GM12878 (cell line): ENCODE measurements at regions not wholly inside any gene's neighbourhood (a gene's known extent, or its start where the extent isn't known, plus 50 kb on each side); places are given as distances from the start of the nearest gene placed in this dataset.
"Not testable (repeated sequence)": the region's sequence is repeated elsewhere in the genome, so short reads cannot be mapped to it uniquely, and the experiment has no call there.

ENCODE experiments used
- ATAC-seq: fragments of 200-7000 bp; cut with Tn5 transposase; 3 replicates; pipeline ENCODE4 v1.9.1; 2020; ENCODE audit warnings: mild to moderate bottlenecking, moderate library complexity
- BruUV-seq: library from RNA; stranded (reverse); fragments of 400-500 nt; replicated peaks from 2 replicates; lab custom pipeline; 2021; lab: Mats Ljungman, UMichigan
- CTCF ChIA-PET: fragments of 300-600 bp; sonication (Branson Sonifier 250); formaldehyde crosslinking; extraction: SDS; loops from one replicate; lab custom pipeline; 2021; ENCODE audit warnings: inconsistent platforms; lab: Yijun Ruan, JAX
- POLR2A ChIA-PET: fragments of 350-600 bp; formaldehyde crosslinking; extraction: SDS; loops from one replicate; lab custom pipeline; 2021; ENCODE audit warnings: inconsistent platforms; lab: Charles Lee
- RAD21 ChIA-PET: fragments of 300-600 bp; sonication (Branson Sonifier 250); formaldehyde crosslinking; loops from one replicate; lab custom pipeline; 2023; ENCODE audit warnings: antibody characterized with exemption; ENCODE audit not compliant: unreplicated experiment; lab: Charles Lee
- SMC1A ChIA-PET: fragments of 300-600 bp; sonication (Branson Sonifier 250); formaldehyde crosslinking; loops from one replicate; lab custom pipeline; 2023; ENCODE audit not compliant: unreplicated experiment, uncharacterized antibody; lab: Charles Lee
- DNase-seq: peaks from one replicate; pipeline ENCODE4 v3.0.0-alpha.2; 2011; ENCODE audit warnings: low read depth, low spot score
- FAIRE-seq: peaks from 3 replicates; lab custom pipeline; 2011; peaks lifted over from hg19 to GRCh38; lab: Jason Lieb, UNC
- H2AFZ ChIP-seq: 2 replicates; pipeline ENCODE4 v1.6.0; 2011; ENCODE audit warnings: low read depth, low read length, control low read depth; ENCODE audit not compliant: control insufficient read depth
- H3K27ac ChIP-seq: 2 replicates; pipeline ENCODE4 v1.5.1; 2011; ENCODE audit warnings: control low read depth; ENCODE audit not compliant: control insufficient read depth, insufficient read depth
- H3K27me3 ChIP-seq, 2 experiments: replicated peaks in 1 of 2; 2 replicates each; pipeline versions ENCODE4 v1.6.0 to v1.6.1; 2011; ENCODE audit warnings: low read length in 1 of 2; ENCODE audit not compliant: control insufficient read depth in 2 of 2, insufficient read depth in 2 of 2
- H3K36me3 ChIP-seq, 2 experiments: 2 replicates each; pipeline ENCODE4 v1.5.1; 2011; ENCODE audit warnings: low read length in 1 of 2; ENCODE audit not compliant: control insufficient read depth in 2 of 2, insufficient read depth in 2 of 2
- H3K4me1 ChIP-seq: 2 replicates; pipeline ENCODE4 v1.6.1; 2011; ENCODE audit warnings: mild to moderate bottlenecking, low read length, moderate library complexity, mixed read lengths; ENCODE audit not compliant: control insufficient read depth, insufficient read depth
- H3K4me2 ChIP-seq: 2 replicates; pipeline ENCODE4 v1.6.0; 2011; ENCODE audit warnings: control low read depth; ENCODE audit not compliant: control insufficient read depth, insufficient read depth
- H3K4me3 ChIP-seq: fragments of 200-600 bp; sonication (generic); 2 replicates; pipeline ENCODE4 v1.5.1; 2016
- H3K79me2 ChIP-seq: 2 replicates; pipeline ENCODE4 v1.6.0; 2011; ENCODE audit warnings: low read length; ENCODE audit not compliant: control insufficient read depth, insufficient read depth
- H3K9ac ChIP-seq: 2 replicates; pipeline ENCODE4 v1.8.0; 2011; ENCODE audit warnings: low read length, control low read depth, mixed read lengths; ENCODE audit not compliant: control insufficient read depth, insufficient read depth
- H3K9me3 ChIP-seq: replicated peaks from 3 replicates; pipeline ENCODE4 v1.5.1; 2011; ENCODE audit warnings: mild to moderate bottlenecking, low read length; ENCODE audit not compliant: control insufficient read depth, insufficient read depth
- H4K20me1 ChIP-seq: 2 replicates; pipeline ENCODE4 v1.6.0; 2011; ENCODE audit not compliant: control insufficient read depth, insufficient read depth
- BMI1 ChIP-seq: fragments of 450-650 bp; IDR thresholded peaks from 2 replicates; pipeline ENCODE4 v1.6.1; 2016; ENCODE audit warnings: mild to moderate bottlenecking, moderate library complexity, borderline replicate concordance
- GABPA ChIP-seq: IDR thresholded peaks from 2 replicates; pipeline ENCODE4 v1.6.1; 2014; ENCODE audit warnings: antibody characterized with exemption, low read depth, mild to moderate bottlenecking, inconsistent platforms
- KAT2A ChIP-seq: conservative IDR thresholded peaks from 2 replicates; pipeline ENCODE4 v1.6.1; 2011; ENCODE audit warnings: low read depth, low read length; ENCODE audit not compliant: control insufficient read depth
- KLF5 ChIP-seq: fragments of 450-650 bp; IDR thresholded peaks from 2 replicates; pipeline ENCODE4 v1.6.1; 2014; ENCODE audit warnings: mild to moderate bottlenecking; ENCODE audit not compliant: partially characterized antibody
- MYC ChIP-seq: IDR thresholded peaks from 2 replicates; pipeline ENCODE4 v1.6.1; 2011; ENCODE audit warnings: mild to moderate bottlenecking, low read length, moderate library complexity, inconsistent platforms; ENCODE audit not compliant: insufficient read depth, insufficient replicate concordance, insufficient read length, severe bottlenecking
- SREBF2 ChIP-seq: IDR thresholded peaks from 2 replicates; pipeline ENCODE4 v1.6.1; 2012; ENCODE audit warnings: mild to moderate bottlenecking, low read length
- ZBTB33 ChIP-seq: fragments of 450-650 bp; IDR thresholded peaks from 2 replicates; pipeline ENCODE4 v1.6.1; 2017; ENCODE audit warnings: mild to moderate bottlenecking
- WGBS: methylation state at CpG from one replicate; pipeline ENCODE4 v1.1.6; 2016; ENCODE audit warnings: low lambda C conversion rate; ENCODE audit not compliant: insufficient replicate concordance, insufficient coverage; ENCODE audit errors: missing lambda C conversion rate; 5-methylcytosine and 5-hydroxymethylcytosine counted together
- in situ Hi-C: fragments of 300-500 bp; cut with MboI; formaldehyde crosslinking; loops from 9 replicates; pipeline ENCODE4 v1.14.3; 2018; ENCODE audit warnings: mixed read lengths
- intact Hi-C: fragments of 100-400 bp; cut with micrococcal nuclease; formaldehyde crosslinking; loops from one replicate; pipeline ENCODE4 v1.14.2; 2022; ENCODE audit not compliant: unreplicated experiment
- TF ChIP-seq, protein P1 (sequence below): fragments of 450-650 bp; IDR thresholded peaks from 2 replicates; pipeline ENCODE4 v1.6.1; 2014; ENCODE audit warnings: mild to moderate bottlenecking

DNA sequence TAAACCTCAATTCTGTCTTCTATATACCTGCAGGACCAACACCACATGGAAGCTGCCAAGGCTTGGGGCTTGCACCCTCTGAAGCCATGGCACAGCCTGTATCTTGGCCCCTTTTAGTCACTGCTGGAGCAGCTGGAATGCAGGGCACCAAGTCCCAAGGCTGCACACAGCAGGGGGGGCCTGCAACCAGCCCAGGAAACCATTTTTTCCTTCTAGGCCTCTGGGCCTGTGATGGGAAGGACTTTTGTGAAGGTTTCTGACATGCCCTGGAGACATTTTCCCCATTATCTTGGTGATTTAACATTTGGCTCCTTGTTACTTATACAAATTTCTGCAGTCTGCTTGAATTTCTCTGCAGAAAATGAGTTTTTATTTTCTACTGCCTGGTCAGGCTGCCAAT is 123.2 kb upstream of the PCGF5 start (continued):
- TF ChIP-seq MYC (no peak), ZBTB33 (no peak), KAT2A (no peak), GABPA (no peak), SREBF2 (no peak), BMI1 (no peak), KLF5 (no peak)
- TF ChIP-seq, protein P1, sequence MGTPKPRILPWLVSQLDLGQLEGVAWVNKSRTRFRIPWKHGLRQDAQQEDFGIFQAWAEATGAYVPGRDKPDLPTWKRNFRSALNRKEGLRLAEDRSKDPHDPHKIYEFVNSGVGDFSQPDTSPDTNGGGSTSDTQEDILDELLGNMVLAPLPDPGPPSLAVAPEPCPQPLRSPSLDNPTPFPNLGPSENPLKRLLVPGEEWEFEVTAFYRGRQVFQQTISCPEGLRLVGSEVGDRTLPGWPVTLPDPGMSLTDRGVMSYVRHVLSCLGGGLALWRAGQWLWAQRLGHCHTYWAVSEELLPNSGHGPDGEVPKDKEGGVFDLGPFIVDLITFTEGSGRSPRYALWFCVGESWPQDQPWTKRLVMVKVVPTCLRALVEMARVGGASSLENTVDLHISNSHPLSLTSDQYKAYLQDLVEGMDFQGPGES, result no peak
- TF ChIP-seq, all 136 proteins: peak for 0

- WGBS, result 88% methylated on average over 2 of the region's 2 CpGs
- CTCF ChIA-PET, result interaction anchor here (1.2 kb wide), 1 partner anchor 23 kb away, joined by 3 read pairs; no protein-coding TSS in a partner anchor
These were observed 122.4 kb upstream of the PCGF5 start for GRCh38 chr10:91098021-91098420.

More at GRCh38 chr10:91098021-91098420, 122.4 kb upstream of the PCGF5 start:
- BruUV-seq, H2AFZ ChIP-seq, FAIRE-seq, H3K27ac ChIP-seq, H3K4me3 ChIP-seq, in situ Hi-C loops, H3K27me3 ChIP-seq, POLR2A ChIA-PET, intact Hi-C loops, DNase-seq, H4K20me1 ChIP-seq, H3K79me2 ChIP-seq, ATAC-seq, SMC1A ChIA-PET, H3K36me3 ChIP-seq, H3K4me1 ChIP-seq, H3K4me2 ChIP-seq, H3K9ac ChIP-seq, RAD21 ChIA-PET: not testable (repeated sequence)
- H3K9me3 ChIP-seq, result peaks cover 11% of the 10 kb centered on the region; the same call in 2 of the 3 replicates
